Aorta (tissue), 5 donors: ENCODE measurements at regions not wholly inside any gene's neighbourhood (a gene's known extent, or its start where the extent isn't known, plus 50 kb on each side); places are given as distances from the start of the nearest gene placed in this dataset.

Experiments
- ATAC-seq: fragments of 200-7000 bp; cut with Tn5 transposase; one replicate; pipeline ENCODE4 v1.9.1; 2022; ENCODE audit warnings: moderate library complexity; ENCODE audit not compliant: low FRiP score
- DNase-seq, 2 donors: peaks; one replicate each; pipeline ENCODE4 v3.0.0-alpha.2; 2020
- H3K27ac ChIP-seq, 2 donors: one replicate each; pipeline ENCODE4 v1.5.1; 2013; ENCODE audit warnings: low read length in 2 of 2, mild to moderate bottlenecking in 2 of 2, moderate library complexity in 2 of 2, control low read depth in 1 of 2, inconsistent platforms in 1 of 2, low read depth in 1 of 2
- H3K27me3 ChIP-seq, 2 donors: one replicate each; pipeline ENCODE4 v1.6.1; 2013; ENCODE audit warnings: control low read depth in 1 of 2, low read length in 1 of 2, mild to moderate bottlenecking in 1 of 2, moderate library complexity in 1 of 2; ENCODE audit not compliant: insufficient read depth in 2 of 2, control insufficient read depth in 1 of 2
- H3K36me3 ChIP-seq, 2 donors: one replicate each; pipeline ENCODE4 v1.6.1; 2013; ENCODE audit warnings: control low read depth in 1 of 2, low read length in 1 of 2, mild to moderate bottlenecking in 1 of 2; ENCODE audit not compliant: insufficient read depth in 2 of 2, control insufficient read depth in 1 of 2
- H3K4me1 ChIP-seq, 2 donors: one replicate each; pipeline ENCODE4 v1.6.1; 2013; ENCODE audit warnings: low read length in 2 of 2, control low read depth in 1 of 2, mild to moderate bottlenecking in 1 of 2, moderate library complexity in 1 of 2; ENCODE audit not compliant: insufficient read depth in 2 of 2, control insufficient read depth in 1 of 2
- H3K4me3 ChIP-seq, 2 donors: one replicate each; pipeline ENCODE4 v1.5.1; 2013; ENCODE audit warnings: low read length in 2 of 2, control low read depth in 1 of 2, mild to moderate bottlenecking in 1 of 2
- H3K9me3 ChIP-seq: one replicate; pipeline ENCODE4 v1.6.1; 2013; ENCODE audit warnings: mild to moderate bottlenecking, low read length; ENCODE audit not compliant: control insufficient read depth
- WGBS, 2 donors: extraction: QIAGEN DNeasy Blood & Tissue Kit; methylation state at CpG; one replicate each; pipeline ENCODE4 v1.1.7; 2013; 5-methylcytosine and 5-hydroxymethylcytosine counted together
- intact Hi-C, 2 donors: fragments of 100-400 bp; cut with DNase I; formaldehyde crosslinking; loops; one replicate each; pipeline versions ENCODE4 v1.14.2 to v1.15.0; 2022
- donor health status: healthy with polysubstance abuse.
- donor health status: Bipolar disorder and iron deficiency.
- donor health status: DM: no; HTN: no; CAD: no.
- donor health status: DM: no; HTN: no; CAD: no.
- donor health status: DM: yes; HTN: yes; CAD: no.

- DNase-seq (no peak), ATAC-seq (no peak)
- intact Hi-C loops, result no loop called here
- Histone ChIP-seq H3K27ac (no peak overlapping the region), H3K27me3 (no peaks in the 10 kb centered on the region), H3K4me3 (no peak overlapping the region), H3K4me1 (no peaks in the 10 kb centered on the region), H3K36me3 (peaks cover 0 to 2% of the 10 kb centered on the region in 2 donors), H3K9me3 (no peaks in the 10 kb centered on the region)
Measured at GRCh38 chr2:144130551-144130950, 389.4 kb downstream of the ZEB2 start.

- H3K4me1 ChIP-seq, result no peaks in the 10 kb centered on the region
- no peaks in the 10 kb centered on the region for H3K36me3 ChIP-seq
- no peak for ATAC-seq
- H3K27ac ChIP-seq, result no peak overlapping the region
- DNase-seq, result no peak
- no peak overlapping the region for H3K4me3 ChIP-seq
- no peaks in the 10 kb centered on the region for H3K9me3 ChIP-seq
- 99 to 100% methylated on average over 1 of the region's 1 CpG for WGBS, 2 donors
- H3K27me3 ChIP-seq, result no peaks in the 10 kb centered on the region
- intact Hi-C loops, result no loop called here
Measured at GRCh38 chr2:144128130-144128746, 391.7 kb downstream of the ZEB2 start.

- ATAC-seq, result no peak
- Histone ChIP-seq H3K9me3 (no peaks in the 10 kb centered on the region), H3K27ac (no peak overlapping the region), H3K27me3 (no peaks in the 10 kb centered on the region), H3K4me1 (no peaks in the 10 kb centered on the region), H3K36me3 (no peaks in the 10 kb centered on the region), H3K4me3 (no peak overlapping the region)
- intact Hi-C loops, result no loop called here
- 95 to 96% methylated on average over 2 of the region's 2 CpGs for WGBS, 2 donors
- no peak for DNase-seq
Measured at GRCh38 chr2:144127693-144128092, 392.2 kb downstream of the ZEB2 start.

- Histone ChIP-seq H3K9me3 (no peaks in the 10 kb centered on the region), H3K4me1 (no peaks in the 10 kb centered on the region), H3K36me3 (no peaks in the 10 kb centered on the region), H3K27me3 (no peaks in the 10 kb centered on the region), H3K27ac (no peak overlapping the region), H3K4me3 (no peak overlapping the region)
- no peak for DNase-seq
- intact Hi-C loops, result no loop called here
- 95 to 98% methylated on average over 1 of the region's 1 CpG for WGBS, 2 donors
- ATAC-seq, result no peak
Measured at GRCh38 chr2:144126302-144126701, 393.6 kb downstream of the ZEB2 start.

GRCh38 chr2:144125751-144126150, 394.2 kb downstream of the ZEB2 start:
- intact Hi-C loops, result no loop called here
- ATAC-seq (no peak), DNase-seq (no peak)
- Histone ChIP-seq H3K4me3 (no peak overlapping the region), H3K27me3 (no peaks in the 10 kb centered on the region), H3K27ac (no peak overlapping the region), H3K36me3 (no peaks in the 10 kb centered on the region), H3K4me1 (no peaks in the 10 kb centered on the region), H3K9me3 (no peaks in the 10 kb centered on the region)
- WGBS, 2 donors, result 39 to 46% methylated on average over 2 of the region's 2 CpGs

GRCh38 chr2:144124882-144125281, 395.0 kb downstream of the ZEB2 start:
- Histone ChIP-seq H3K4me3 (no peak overlapping the region), H3K36me3 (no peaks in the 10 kb centered on the region), H3K9me3 (no peaks in the 10 kb centered on the region), H3K27me3 (no peaks in the 10 kb centered on the region), H3K27ac (no peak overlapping the region), H3K4me1 (no peaks in the 10 kb centered on the region)
- intact Hi-C loops, result no loop called here
- ATAC-seq (no peak), DNase-seq (no peak)
- 93 to 95% methylated on average over 4 of the region's 4 CpGs for WGBS, 2 donors

- WGBS, 2 donors, result 95 to 97% methylated on average over 4 of the region's 4 CpGs
- H3K27me3 ChIP-seq, result no peaks in the 10 kb centered on the region
- peaks cover 0 to 2% of the 10 kb centered on the region in 2 donors for H3K36me3 ChIP-seq
- no peaks in the 10 kb centered on the region for H3K9me3 ChIP-seq
- H3K4me1 ChIP-seq, result no peaks in the 10 kb centered on the region
- intact Hi-C loops, result no loop called here
- H3K27ac ChIP-seq, result no peak overlapping the region
- no peak for ATAC-seq
- DNase-seq, result no peak
- H3K4me3 ChIP-seq, result no peak overlapping the region
Measured at GRCh38 chr2:144120487-144120886, 399.4 kb downstream of the ZEB2 start.

- ATAC-seq (no peak), DNase-seq (no peak)
- Histone ChIP-seq H3K27me3 (no peaks in the 10 kb centered on the region), H3K4me3 (no peak overlapping the region), H3K36me3 (peaks cover 0 to 2% of the 10 kb centered on the region in 2 donors), H3K27ac (no peak overlapping the region), H3K4me1 (no peaks in the 10 kb centered on the region), H3K9me3 (no peaks in the 10 kb centered on the region)
- 97 to 98% methylated on average over 3 of the region's 3 CpGs for WGBS, 2 donors
- intact Hi-C loops, result no loop called here
Measured at GRCh38 chr2:144117086-144117485, 402.8 kb downstream of the ZEB2 start.

GRCh38 chr2:144115739-144116291, 404.1 kb downstream of the ZEB2 start:
- Histone ChIP-seq H3K27me3 (no peaks in the 10 kb centered on the region), H3K27ac (no peak overlapping the region), H3K4me3 (no peak overlapping the region), H3K4me1 (peaks cover 1 to 6% of the 10 kb centered on the region in 2 donors), H3K36me3 (peaks cover 0 to 2% of the 10 kb centered on the region in 2 donors), H3K9me3 (no peaks in the 10 kb centered on the region)
- ATAC-seq (no peak), DNase-seq (no peak)
- intact Hi-C loops, result no loop called here
- WGBS, 2 donors, result 56 to 60% methylated on average over 1 of the region's 1 CpG
